Suppressor macrophage treated with lipopolysaccharide for 4 hours (primary cell): ENCODE measurements at regions not wholly inside any gene's neighbourhood (a gene's known extent, or its start where the extent isn't known, plus 50 kb on each side); places are given as distances from the start of the nearest gene placed in this dataset.
A peak's percentile ranks its signal among the peaks of the same experiment; 100 is the strongest.

Source experiments
- DNase-seq: peaks from one replicate; pipeline ENCODE4 v3.0.0-alpha.2; 2020

- DNase-seq: no peak
Measured at GRCh38 chr2:39515273-39515896, 78.3 kb upstream of the MAP4K3 start.

GRCh38 chr2:39515897-39516346 lies 78.8 kb upstream of the MAP4K3 start:
- no peak for DNase-seq

DNA sequence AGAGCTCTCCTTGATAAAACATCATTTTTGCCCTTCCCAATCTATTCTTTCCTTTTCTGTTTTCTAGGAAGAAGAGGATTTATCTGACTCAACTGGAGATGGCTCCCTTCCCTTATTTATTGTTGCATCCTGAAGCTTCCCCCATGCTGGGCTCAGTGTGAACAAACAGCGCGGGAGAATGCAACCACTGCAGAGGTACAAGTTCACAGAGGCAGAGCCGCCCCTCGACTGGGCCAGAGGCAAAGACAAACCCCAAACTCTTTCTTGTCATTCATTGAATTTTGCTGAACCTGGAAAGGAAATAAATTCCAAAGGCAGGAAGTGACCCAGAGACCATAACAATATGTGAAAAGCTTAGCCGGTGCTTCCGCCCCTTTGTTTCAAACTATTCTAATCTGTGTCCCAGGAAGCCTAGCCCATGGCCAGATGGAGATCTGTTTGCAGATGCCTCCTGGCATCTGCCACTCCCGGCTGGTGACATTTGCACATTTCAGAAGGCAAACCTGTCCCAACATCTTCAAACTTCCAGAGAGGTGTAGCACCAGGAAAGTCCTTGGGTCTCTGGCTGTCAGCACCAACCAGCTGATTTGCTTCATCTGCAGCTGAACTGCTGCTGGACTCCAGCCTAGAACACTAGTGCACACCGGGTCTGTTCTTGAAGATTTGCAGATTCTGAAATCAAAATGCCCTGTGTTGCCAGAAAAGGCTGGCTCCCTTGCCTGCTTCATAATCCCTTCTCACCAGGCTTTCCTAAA lies 79.4 kb upstream of the MAP4K3 start:
- no peak for DNase-seq

- DNase-seq: no peak
Measured at GRCh38 chr2:39517102-39517436, 80.0 kb upstream of the MAP4K3 start.

GRCh38 chr2:39517622-39518021 lies 80.5 kb upstream of the MAP4K3 start:
- no peak for DNase-seq

- no peak for DNase-seq
Measured at GRCh38 chr2:39519886-39520285, 82.8 kb upstream of the MAP4K3 start.

DNA sequence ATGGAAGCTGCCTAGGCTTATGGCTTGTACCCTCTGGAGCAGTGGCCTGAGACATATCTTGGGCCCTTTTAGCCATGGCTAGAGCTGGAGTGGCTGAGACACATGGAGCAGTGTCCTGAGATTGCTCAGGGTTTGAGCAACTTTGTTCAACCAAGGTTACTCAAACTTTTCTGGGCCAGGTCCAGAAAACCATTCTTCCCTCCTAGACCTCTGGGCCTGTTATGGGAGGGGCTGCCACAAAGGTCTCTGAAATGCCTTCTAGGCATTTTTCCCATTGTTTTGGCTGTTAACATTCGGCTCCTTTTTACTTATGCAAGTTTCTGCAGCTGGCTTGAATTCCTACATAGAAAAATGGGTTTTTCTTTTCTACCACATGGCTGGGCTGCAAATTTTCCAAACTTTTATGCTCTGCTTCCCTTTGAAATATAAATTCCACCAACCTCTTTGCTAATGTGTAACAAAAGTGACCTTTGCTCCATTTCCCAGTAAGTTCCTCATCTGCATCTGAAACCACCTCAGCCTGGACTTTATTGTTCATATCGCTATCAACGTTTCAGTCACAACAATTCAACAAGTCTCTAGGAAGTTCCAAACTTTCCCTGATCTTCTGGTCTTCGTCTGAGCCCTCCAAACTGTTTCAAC lies 84.9 kb upstream of the MAP4K3 start:
- no peak for DNase-seq

DNA sequence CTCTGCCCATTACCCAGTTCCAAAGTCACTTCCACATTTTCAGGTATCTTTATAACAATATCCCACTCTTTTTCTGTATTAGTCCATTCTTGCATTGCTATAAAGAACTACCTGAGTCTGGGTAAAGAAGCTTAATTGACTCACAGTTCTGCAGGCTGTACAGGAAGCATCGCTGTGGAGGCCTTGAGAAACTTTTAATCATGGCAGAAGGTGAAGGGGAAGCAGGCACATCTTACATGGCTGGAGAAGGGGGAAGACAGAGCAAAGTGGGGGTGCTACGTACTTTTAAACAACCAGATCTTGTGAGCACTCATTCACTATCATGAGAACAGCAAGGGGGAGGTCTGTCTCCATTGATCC lies 85.4 kb upstream of the MAP4K3 start:
- no peak for DNase-seq

- no peak for DNase-seq
Measured at GRCh38 chr2:39523308-39524044, 86.4 kb upstream of the MAP4K3 start.

DNA sequence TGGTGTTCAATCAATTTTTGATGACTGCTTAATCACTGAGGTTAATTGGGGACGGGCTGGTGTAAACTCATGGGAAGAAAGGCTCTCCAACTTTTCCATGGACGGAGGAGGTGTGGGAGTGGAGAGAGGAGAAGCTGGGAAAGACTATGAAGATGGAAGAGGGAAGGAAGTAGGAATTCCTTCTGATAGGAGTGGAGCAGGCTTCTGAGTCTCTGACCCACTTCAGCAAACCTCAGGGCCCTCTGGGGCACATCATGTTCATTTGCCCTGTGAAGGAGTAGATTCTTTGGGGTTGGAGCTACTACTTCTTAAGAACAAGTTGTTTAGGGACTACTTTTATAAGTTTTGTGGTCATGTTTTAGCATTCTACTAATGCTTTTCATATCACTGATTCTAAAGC lies 87.0 kb upstream of the MAP4K3 start:
- DNase-seq: no peak

DNA sequence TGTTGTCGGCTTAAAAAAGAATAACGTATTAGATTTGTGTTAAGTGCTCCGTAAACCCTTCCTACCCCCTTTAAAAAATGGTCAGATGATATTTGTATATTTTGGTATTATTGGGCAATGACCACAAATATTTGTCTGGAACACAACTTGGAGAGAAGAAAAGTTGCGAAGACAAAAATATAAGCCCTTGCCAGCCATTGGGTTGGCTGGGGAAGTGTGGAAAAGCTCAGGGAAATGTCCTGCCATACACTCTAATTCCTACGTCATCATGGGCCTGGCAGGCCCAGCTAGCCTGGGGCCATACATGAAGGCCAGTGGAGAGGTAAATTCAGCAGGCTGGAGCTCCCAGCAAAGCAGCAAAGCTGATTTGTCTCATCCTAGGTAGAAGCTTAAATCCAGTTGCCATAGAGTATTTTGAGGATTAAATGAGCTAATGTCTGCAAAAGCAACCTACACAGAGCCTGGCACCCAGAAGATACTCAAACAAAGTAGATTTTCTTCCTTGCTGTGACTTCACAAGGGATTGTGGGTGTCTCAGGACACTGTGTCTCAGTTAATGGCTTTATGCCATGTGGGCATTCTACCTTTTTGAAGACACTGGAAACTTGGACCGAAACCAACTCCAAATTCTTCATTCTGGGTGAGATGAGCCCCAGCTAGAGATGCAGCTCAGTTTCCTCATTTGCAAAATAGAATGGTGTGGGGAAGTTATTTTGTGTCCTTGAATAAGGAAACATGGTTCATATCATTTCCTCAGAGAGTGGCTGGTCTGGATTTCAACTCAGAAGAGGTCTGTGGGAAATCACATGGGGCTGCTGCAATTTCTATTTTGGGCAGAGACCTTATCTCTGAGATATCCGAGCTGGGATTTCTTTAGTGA lies 87.9 kb upstream of the MAP4K3 start:
- DNase-seq: peak; percentile 43

GRCh38 chr2:39525636-39526412 lies 88.7 kb upstream of the MAP4K3 start:
- no peak for DNase-seq

- DNase-seq: no peak
Measured at GRCh38 chr2:39528701-39529100, 91.6 kb upstream of the MAP4K3 start.

DNA sequence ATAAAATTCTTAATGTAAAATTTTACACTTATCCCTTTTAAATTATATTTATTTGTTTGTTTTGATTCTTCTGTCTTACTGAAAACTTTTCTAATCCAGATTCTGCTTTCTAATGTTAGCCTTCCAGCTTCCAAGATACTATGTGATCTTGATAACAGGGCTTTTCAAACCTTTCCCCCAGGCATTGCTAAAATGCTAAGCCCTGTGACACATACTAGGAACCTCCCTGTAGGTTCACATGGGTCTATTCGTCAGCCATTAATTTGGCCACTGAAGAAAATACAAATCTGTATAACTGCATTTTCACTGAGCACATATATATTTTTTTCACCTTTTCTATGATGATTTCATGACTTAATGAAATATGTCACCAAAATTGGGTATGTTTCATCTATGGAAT lies 92.8 kb upstream of the MAP4K3 start:
- no peak for DNase-seq

- DNase-seq: peak; percentile 51
Measured at GRCh38 chr2:39530411-39530866, 93.4 kb upstream of the MAP4K3 start.

DNA sequence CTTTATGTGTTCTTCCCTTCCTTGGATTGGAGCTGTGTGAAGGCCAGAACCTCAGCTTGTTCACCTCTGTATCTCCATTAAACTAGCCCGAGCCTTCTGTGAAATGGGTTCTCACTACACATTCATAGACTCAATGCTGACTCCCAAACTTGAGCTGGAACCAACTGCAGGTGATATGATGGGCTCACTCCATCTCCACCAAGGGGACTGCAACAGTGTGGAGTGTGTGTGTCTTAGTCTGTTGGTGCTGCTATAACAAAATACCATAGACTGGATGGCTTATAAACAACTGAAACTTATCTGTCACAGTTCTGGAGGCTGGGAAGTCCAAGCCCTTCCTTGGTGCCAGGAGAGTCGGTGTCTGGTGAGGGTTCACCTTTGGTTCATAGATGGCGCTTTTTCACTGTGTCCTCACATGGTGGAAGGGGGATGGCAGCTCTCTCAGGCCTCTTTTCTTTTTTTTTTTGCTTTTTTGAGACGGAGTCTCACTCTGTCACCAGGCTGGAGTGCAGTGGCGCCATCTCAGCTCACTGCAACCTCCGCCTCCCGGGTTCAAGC lies 94.2 kb upstream of the MAP4K3 start:
- no peak for DNase-seq

GRCh38 chr2:39532933-39533332 lies 95.8 kb upstream of the MAP4K3 start:
- DNase-seq: no peak

- no peak for DNase-seq
Measured at GRCh38 chr2:39534095-39534711, 97.1 kb upstream of the MAP4K3 start.

GRCh38 chr2:39535636-39536185 lies 98.6 kb upstream of the MAP4K3 start:
- DNase-seq: no peak

- DNase-seq: no peak
Measured at GRCh38 chr2:39537150-39537549, 100.1 kb upstream of the MAP4K3 start.

DNA sequence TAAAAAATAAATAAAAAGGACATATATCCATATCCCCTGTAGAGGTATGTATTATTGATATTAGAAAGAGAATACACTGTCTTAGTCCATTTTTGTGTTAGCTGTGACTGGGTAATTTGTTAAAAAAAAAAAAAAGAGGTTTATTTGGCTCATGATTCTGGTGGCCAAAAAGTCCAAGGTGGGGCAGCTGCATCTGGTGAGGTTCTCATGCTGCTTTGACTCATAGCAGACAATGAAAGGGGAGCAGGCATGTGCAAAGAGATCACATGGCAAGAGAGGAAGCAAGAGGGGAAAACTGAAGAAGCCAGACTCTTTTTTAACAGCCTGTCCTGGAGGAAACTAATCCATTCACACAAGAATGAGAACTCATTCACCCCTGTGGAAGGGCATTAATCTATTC lies 101.6 kb upstream of the MAP4K3 start:
- peak; percentile 25 for DNase-seq
